ENCODE measurements at regions not wholly inside any gene's neighbourhood (a gene's known extent, or its start where the extent isn't known, plus 50 kb on each side); places are given as distances from the start of the nearest gene placed in this dataset.
"Not testable (repeated sequence)": the region's sequence is repeated elsewhere in the genome, so short reads cannot be mapped to it uniquely, and the experiment has no call there.

- DNase-seq (ENCODE audit: low read depth in 4 of 4, low spot score in 2 of 4) = no peak
Observed at GRCh38 chr4:179145746-179146525, 1703.7 kb upstream of the AGA start.

- DNase-seq (ENCODE audit: low read depth in 4 of 4, low spot score in 2 of 4) = no peak
Observed at GRCh38 chr4:179151770-179152169, 1709.5 kb upstream of the AGA start.

GRCh38 chr4:179163147-179163546 lies 1720.9 kb upstream of the AGA start:
- DNase-seq (ENCODE audit: low read depth in 4 of 4, low spot score in 2 of 4) = no peak

GRCh38 chr4:179164267-179164999 lies 1722.2 kb upstream of the AGA start:
- no peak for DNase-seq (ENCODE audit: low read depth in 4 of 4, low spot score in 2 of 4)

GRCh38 chr4:179165000-179165738 lies 1722.9 kb upstream of the AGA start:
- DNase-seq (ENCODE audit: low read depth in 4 of 4, low spot score in 2 of 4) = no peak

- no peak for DNase-seq (ENCODE audit: low read depth in 4 of 4, low spot score in 2 of 4)
Observed at GRCh38 chr4:179165862-179166261, 1723.6 kb upstream of the AGA start.

- DNase-seq (ENCODE audit: low read depth in 4 of 4, low spot score in 2 of 4) = not testable (repeated sequence)
Observed at GRCh38 chr4:179170308-179170707, 1728.1 kb upstream of the AGA start.

- DNase-seq (ENCODE audit: low read depth in 4 of 4, low spot score in 2 of 4) = no peak
Observed at GRCh38 chr4:179182741-179183140, 1740.5 kb upstream of the AGA start.

GRCh38 chr4:179195887-179196286 lies 1753.7 kb upstream of the AGA start:
- DNase-seq (ENCODE audit: low read depth in 4 of 4, low spot score in 2 of 4) = no peak

GRCh38 chr4:179196511-179196910 lies 1754.3 kb upstream of the AGA start:
- no peak for DNase-seq (ENCODE audit: low read depth in 4 of 4, low spot score in 2 of 4)

- DNase-seq (ENCODE audit: low read depth in 4 of 4, low spot score in 2 of 4) = no peak
Observed at GRCh38 chr4:179200681-179201080, 1758.4 kb upstream of the AGA start.

- no peak for DNase-seq (ENCODE audit: low read depth in 4 of 4, low spot score in 2 of 4)
Observed at GRCh38 chr4:179225594-179225993, 1783.4 kb upstream of the AGA start.

GRCh38 chr4:179248821-179249220 lies 1806.6 kb upstream of the AGA start:
- DNase-seq (ENCODE audit: low read depth in 4 of 4, low spot score in 2 of 4) = peak in 1 of 4 donors; percentile 0

- DNase-seq (ENCODE audit: low read depth in 4 of 4, low spot score in 2 of 4) = no peak
Observed at GRCh38 chr4:179268791-179269190, 1826.6 kb upstream of the AGA start.

- no peak for DNase-seq (ENCODE audit: low read depth in 4 of 4, low spot score in 2 of 4)
Observed at GRCh38 chr4:179272282-179272681, 1830.0 kb upstream of the AGA start.

GRCh38 chr4:179278647-179279046 lies 1836.4 kb upstream of the AGA start:
- no peak for DNase-seq (ENCODE audit: low read depth in 4 of 4, low spot score in 2 of 4)

GRCh38 chr4:179285696-179286095 lies 1843.5 kb upstream of the AGA start:
- DNase-seq (ENCODE audit: low read depth in 4 of 4, low spot score in 2 of 4) = no peak

- no peak for DNase-seq (ENCODE audit: low read depth in 4 of 4, low spot score in 2 of 4)
Observed at GRCh38 chr4:179291657-179292056, 1849.4 kb upstream of the AGA start.

- no peak for DNase-seq (ENCODE audit: low read depth in 4 of 4, low spot score in 2 of 4)
Observed at GRCh38 chr4:179292468-179292867, 1850.2 kb upstream of the AGA start.

GRCh38 chr4:179307297-179308136 lies 1865.3 kb upstream of the AGA start:
- DNase-seq (ENCODE audit: low read depth in 4 of 4, low spot score in 2 of 4) = no peak

- no peak for DNase-seq (ENCODE audit: low read depth in 4 of 4, low spot score in 2 of 4)
Observed at GRCh38 chr4:179313823-179314222, 1871.6 kb upstream of the AGA start.
